ENCODE measurements at regions not wholly inside any gene's neighbourhood (a gene's known extent, or its start where the extent isn't known, plus 50 kb on each side); places are given as distances from the start of the nearest gene placed in this dataset.

DNA sequence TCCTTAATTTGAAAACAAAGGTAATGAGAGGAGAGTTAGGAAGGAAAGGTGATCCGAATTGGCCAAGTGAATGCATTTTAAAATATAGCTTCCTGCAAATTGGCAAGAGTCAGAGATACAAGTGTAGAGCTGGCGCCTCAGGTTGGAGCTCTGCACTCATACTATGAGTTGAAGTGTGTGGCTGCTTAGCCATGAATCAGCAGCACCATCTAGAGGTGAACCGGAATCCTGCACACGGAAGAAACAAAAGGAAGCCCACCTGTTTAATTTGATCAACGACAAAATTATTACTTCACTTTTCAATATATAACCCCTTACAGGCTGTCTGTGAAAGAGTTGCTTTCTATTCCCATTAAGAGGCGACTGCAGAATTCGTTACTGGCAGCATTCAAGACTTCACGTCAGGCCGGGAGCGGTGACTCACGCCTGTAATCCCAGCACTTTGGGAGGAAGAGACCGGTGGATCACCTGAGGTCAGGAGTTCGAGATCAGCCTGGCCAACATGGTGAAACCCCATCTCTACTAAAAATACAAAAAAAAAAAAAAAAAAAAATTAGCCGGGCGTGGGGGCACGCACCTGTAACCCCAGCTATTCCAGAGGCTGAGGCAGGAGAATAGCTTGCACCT, 1253.7 kb upstream of the CDH8 start:
- TF ChIP-seq, protein P1, sequence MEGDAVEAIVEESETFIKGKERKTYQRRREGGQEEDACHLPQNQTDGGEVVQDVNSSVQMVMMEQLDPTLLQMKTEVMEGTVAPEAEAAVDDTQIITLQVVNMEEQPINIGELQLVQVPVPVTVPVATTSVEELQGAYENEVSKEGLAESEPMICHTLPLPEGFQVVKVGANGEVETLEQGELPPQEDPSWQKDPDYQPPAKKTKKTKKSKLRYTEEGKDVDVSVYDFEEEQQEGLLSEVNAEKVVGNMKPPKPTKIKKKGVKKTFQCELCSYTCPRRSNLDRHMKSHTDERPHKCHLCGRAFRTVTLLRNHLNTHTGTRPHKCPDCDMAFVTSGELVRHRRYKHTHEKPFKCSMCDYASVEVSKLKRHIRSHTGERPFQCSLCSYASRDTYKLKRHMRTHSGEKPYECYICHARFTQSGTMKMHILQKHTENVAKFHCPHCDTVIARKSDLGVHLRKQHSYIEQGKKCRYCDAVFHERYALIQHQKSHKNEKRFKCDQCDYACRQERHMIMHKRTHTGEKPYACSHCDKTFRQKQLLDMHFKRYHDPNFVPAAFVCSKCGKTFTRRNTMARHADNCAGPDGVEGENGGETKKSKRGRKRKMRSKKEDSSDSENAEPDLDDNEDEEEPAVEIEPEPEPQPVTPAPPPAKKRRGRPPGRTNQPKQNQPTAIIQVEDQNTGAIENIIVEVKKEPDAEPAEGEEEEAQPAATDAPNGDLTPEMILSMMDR (IDR thresholded peaks at IDR 0.05; ENCODE audit: insufficient read depth, low read length): peak; percentile 70
- TF ChIP-seq POLR2AphosphoS5 (IDR thresholded peaks at IDR 0.05; ENCODE audit: low read depth): no peak
- TF ChIP-seq, protein P2, sequence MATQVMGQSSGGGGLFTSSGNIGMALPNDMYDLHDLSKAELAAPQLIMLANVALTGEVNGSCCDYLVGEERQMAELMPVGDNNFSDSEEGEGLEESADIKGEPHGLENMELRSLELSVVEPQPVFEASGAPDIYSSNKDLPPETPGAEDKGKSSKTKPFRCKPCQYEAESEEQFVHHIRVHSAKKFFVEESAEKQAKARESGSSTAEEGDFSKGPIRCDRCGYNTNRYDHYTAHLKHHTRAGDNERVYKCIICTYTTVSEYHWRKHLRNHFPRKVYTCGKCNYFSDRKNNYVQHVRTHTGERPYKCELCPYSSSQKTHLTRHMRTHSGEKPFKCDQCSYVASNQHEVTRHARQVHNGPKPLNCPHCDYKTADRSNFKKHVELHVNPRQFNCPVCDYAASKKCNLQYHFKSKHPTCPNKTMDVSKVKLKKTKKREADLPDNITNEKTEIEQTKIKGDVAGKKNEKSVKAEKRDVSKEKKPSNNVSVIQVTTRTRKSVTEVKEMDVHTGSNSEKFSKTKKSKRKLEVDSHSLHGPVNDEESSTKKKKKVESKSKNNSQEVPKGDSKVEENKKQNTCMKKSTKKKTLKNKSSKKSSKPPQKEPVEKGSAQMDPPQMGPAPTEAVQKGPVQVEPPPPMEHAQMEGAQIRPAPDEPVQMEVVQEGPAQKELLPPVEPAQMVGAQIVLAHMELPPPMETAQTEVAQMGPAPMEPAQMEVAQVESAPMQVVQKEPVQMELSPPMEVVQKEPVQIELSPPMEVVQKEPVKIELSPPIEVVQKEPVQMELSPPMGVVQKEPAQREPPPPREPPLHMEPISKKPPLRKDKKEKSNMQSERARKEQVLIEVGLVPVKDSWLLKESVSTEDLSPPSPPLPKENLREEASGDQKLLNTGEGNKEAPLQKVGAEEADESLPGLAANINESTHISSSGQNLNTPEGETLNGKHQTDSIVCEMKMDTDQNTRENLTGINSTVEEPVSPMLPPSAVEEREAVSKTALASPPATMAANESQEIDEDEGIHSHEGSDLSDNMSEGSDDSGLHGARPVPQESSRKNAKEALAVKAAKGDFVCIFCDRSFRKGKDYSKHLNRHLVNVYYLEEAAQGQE (IDR thresholded peaks at IDR 0.05; ENCODE audit: insufficient replicate concordance, low read depth): no peak
- no peak for TF ChIP-seq GABPA (IDR thresholded peaks at IDR 0.05; ENCODE audit: low read depth)

Data from HL-60 (cell line).